ENCODE measurements at regions not wholly inside any gene's neighbourhood (a gene's known extent, or its start where the extent isn't known, plus 50 kb on each side); places are given as distances from the start of the nearest gene placed in this dataset.

DNA sequence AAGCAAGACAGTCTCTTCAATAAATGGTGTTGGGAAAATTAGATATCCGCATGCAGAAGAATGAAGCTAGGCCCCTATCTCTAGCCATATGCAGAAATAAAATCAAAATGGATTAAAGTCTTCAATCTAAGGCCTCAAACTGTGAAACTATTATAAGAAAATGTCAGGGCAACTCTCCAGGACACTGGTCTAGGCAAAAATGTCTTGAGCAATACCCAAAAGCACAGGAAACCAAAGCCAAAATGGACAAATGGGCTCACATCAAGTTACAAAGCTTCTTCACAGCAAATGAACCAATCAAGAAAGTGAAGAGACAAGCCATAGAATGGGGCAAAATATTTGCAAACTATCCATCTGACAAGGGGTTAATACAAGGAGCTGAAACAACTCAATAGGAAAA, 338.8 kb downstream of the NNT start:
- TF ChIP-seq POLR2A (IDR thresholded peaks at IDR 0.05; ENCODE audit: low read depth, low read length), result no peak
- FAIRE-seq, result no peak
- no peak for DNase-seq (ENCODE audit: insufficient read length, low spot score)

DNA sequence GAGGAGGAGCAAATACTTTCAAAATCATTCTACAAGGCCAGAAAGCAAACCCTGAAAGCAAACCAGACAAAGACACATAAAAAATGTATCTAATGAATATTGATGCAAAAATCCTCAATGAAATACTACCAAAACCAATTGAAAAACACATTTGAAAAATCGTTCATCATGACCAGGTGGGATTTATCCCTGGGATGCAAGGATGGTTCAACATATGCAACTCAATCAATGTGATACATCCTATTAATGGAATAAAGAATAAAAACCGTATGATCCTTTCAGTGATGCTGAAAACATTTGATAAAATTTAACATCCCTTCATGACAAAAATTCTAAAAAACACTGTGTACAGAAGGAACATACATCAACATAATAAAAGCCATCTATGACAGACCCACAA, 337.6 kb downstream of the NNT start:
- FAIRE-seq (no peak), DNase-seq (ENCODE audit: insufficient read length, low spot score) (no peak)
- TF ChIP-seq POLR2A (IDR thresholded peaks at IDR 0.05; ENCODE audit: low read depth, low read length), result no peak

DNA sequence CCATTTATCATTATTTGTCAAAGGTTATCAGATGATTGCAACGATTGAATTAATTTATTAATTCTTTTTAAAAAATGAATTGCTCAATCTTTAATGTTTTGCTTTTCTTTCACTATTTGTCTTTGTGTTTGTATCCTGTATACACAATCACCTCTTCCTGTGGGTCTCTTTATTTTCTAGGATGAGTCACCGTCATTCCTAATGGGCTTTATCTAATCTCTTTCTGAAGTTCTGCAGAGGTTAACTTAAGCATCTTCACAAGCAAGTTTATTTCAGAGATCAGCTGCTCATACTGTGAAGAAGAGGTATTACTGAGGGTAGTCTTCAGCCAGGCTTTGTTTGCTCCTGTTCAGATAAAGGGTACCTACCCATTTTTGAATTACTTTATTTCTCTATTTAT, 323.9 kb downstream of the NNT start:
- DNase-seq (ENCODE audit: insufficient read length, low spot score), result no peak
- FAIRE-seq, result no peak
- TF ChIP-seq POLR2A (IDR thresholded peaks at IDR 0.05; ENCODE audit: low read depth, low read length), result no peak

DNA sequence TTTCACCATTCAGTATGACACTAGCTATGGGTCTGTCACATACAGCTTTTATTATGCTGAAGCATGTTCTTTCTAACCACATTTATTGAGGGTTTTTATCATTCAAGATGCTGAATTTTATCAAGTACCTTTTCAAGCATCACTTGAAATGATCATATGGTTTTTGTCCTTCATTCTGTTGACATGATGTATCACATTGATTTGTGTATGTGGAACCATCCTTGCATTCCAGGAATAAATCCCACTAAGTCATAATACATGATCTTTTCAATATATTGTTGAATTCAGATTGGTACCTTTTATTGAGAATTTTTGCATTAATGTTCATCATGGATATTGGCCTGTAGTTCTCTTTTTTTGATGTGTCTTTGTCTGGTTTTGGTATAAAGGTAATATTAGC, 317.4 kb downstream of the NNT start:
- DNase-seq (ENCODE audit: insufficient read length, low spot score) (no peak), FAIRE-seq (peak; percentile 62)
- TF ChIP-seq POLR2A (IDR thresholded peaks at IDR 0.05; ENCODE audit: low read depth, low read length), result no peak

DNA sequence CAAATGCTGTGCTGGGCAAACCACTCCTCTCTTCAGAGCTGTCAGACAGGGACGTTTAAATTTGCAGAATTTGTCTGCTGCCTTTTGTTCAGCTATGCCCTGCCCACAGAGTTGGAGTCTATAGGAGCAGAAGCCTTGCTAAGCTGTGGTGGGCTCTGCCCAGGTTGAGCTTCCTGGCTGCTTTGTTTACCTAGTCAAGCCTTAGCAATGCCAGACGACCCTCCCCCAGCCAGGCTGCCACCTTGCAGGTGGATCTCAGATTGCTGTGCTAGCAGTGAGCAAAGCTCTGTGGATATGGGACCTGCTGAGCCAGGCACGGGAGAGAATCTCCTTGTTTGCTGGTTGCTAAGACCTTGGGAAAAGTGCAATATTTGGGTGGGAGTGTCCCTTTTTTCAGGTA, 314.9 kb downstream of the NNT start:
- DNase-seq (ENCODE audit: insufficient read length, low spot score) (no peak), FAIRE-seq (no peak)
- TF ChIP-seq POLR2A (IDR thresholded peaks at IDR 0.05; ENCODE audit: low read depth, low read length), result no peak

DNA sequence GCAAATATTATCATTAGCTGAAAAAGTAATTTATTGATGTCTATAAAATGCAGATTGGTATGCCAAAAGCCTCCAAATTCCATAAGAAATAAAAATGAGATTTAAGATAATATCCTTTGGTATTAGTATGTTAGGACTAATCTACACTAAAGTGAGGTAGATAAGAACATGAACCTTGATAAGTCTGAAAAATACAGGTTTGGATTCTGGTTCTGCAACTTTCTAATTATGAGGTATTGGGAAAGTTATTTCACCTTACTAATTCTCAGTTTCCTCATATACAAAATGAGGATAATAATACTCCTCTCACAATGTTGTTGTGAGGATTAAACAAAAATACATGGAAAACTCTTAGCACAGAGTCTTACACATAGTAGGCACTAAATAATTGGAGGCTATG, 300.1 kb downstream of the NNT start:
- TF ChIP-seq POLR2A (IDR thresholded peaks at IDR 0.05; ENCODE audit: low read depth, low read length), result no peak
- no peak for FAIRE-seq

DNA sequence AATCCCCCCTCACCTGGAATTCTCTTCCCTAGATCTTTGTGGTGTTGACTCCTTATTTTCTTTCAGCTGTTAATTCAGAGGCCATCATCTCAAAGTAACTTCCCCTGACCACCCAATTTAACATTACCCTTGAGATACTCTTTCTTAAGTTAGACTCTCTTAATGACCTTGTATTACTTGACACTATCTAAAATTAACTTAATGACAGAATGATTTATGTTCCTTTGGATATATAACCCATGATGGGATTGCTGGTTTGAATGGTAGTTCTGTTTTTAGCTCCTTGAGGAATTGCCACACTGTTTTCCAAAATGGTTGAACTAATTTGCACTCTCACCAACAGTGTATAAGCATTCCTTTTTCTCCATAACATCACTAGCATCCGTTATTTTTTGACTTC, 298.0 kb downstream of the NNT start:
- DNase-seq (ENCODE audit: insufficient read length, low spot score) (no peak), FAIRE-seq (no peak)
- no peak for TF ChIP-seq POLR2A (IDR thresholded peaks at IDR 0.05; ENCODE audit: low read depth, low read length)

More for the DNA sequence above, 300.1 kb downstream of the NNT start:
- DNase-seq (ENCODE audit: insufficient read length, low spot score), result no peak

DNA sequence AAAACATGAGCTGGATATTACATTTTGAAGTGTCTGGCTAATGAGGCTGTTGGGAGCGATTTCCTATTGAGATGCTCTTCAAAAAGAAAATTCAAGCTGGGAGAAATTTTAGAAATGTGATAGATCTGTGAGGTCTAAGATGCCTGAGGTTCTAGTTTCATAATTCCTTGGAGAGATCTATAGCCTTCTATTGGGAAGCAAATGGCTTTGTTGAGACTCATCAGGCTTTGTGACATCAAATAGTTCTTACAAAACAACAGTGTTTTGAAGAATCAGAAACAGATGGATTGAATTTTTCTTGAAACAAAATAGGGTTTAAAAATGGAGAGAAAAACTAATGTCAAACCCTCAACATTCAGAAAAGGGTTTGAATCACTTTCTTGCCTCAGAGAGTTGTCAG, 292.9 kb downstream of the NNT start:
- TF ChIP-seq POLR2A (IDR thresholded peaks at IDR 0.05; ENCODE audit: low read depth, low read length), result no peak
- DNase-seq (ENCODE audit: insufficient read length, low spot score), result no peak
- FAIRE-seq, result no peak

DNA sequence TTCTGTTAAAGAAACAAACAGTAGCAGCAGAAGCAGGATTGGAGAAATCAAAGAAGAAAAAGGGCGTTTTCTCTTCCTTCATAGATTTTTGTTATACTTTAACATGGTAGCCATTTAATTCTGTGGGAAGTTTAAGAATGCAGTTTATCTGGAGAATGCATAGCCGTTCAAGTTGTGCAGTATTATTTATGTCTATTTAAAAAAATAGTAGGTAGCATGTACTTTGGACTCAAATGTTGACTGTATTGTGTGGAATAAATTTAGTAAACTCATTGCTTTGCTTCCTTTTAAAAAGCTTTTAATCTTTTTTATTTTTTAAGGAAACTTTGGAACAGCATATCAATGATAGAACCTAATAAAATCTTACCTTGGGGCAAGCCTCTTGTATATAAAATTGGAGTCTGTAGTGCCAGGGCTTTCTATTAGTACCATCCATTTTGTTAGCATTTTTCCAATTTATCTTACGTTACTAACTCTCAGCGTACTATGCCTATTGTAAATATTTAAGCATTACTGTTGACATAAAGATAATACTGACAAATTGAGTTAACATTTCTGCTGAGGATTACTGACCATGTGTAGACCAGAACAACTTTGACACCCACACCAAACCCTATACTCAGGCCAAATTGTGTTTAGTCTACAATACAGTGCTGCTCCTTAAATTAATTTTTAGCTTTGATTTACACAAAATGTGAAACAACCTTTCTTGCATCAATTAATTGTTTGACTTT, 291.1 kb downstream of the NNT start:
- DNase-seq (ENCODE audit: insufficient read length, low spot score) (no peak), FAIRE-seq (no peak)
- no peak for TF ChIP-seq POLR2A (IDR thresholded peaks at IDR 0.05; ENCODE audit: low read depth, low read length)

DNA sequence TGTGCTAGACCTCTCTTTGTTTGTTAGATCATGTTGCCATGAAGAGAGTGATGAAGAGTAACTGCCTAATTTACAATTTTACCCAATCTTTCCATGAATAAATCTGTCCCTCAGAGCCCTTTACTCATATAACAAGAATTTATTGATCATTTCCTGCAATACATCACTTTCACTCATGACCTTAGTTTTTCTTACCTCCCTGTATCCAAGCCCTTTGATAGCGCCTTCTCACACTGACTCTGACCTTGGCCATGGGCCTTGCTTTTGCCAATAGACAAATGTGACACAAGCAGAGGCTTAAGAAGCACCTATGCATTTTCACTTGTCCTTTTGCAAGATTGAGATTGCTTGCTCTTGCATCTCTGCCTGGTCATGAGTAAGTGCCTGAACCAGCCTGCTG, 288.1 kb downstream of the NNT start:
- DNase-seq (ENCODE audit: insufficient read length, low spot score), result no peak
- TF ChIP-seq POLR2A (IDR thresholded peaks at IDR 0.05; ENCODE audit: low read depth, low read length), result no peak
- FAIRE-seq, result no peak

DNA sequence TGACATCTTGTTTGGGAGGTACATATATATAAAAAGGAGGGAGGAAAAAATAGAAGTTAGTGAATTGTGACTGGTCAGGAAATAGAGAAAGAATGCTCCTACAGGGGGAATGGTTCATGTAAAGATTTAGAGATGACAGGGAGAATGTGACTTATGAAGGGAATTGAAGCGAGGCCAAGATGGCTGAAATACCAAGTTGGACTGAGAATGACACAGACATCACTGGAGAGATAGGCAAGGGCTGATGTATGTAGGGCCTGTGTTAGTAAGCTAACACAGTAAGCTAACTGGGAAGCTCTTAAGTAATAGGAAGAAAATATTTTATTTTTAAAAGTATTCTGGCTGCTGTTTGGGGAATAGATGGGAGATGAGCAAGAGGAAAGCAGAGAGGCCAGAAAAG, 286.3 kb downstream of the NNT start:
- TF ChIP-seq POLR2A (IDR thresholded peaks at IDR 0.05; ENCODE audit: low read depth, low read length), result no peak
- no peak for DNase-seq (ENCODE audit: insufficient read length, low spot score)
- FAIRE-seq, result no peak

DNA sequence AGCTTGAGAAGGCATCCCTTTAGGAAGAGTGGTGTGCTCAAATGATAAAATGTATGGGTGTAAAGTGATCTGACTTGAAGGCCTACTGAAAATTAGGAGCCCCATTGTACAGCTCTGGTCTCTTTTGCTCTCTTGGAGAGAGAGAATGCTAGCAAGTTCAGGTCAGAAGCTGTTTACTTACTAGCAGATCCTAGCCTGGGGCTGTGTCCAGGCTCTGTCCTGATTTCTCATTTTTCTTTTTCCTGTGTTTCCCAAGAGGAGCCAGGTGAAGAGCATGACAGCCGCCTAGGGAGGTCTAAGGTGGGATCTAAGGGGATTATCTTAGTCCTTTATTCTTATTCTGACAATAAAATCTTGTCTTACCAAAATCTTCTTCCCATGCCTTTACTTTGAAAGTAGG, 272.8 kb downstream of the NNT start:
- no peak for TF ChIP-seq POLR2A (IDR thresholded peaks at IDR 0.05; ENCODE audit: low read depth, low read length)
- peak; percentile 11 for FAIRE-seq
- no peak for DNase-seq (ENCODE audit: insufficient read length, low spot score)

DNA sequence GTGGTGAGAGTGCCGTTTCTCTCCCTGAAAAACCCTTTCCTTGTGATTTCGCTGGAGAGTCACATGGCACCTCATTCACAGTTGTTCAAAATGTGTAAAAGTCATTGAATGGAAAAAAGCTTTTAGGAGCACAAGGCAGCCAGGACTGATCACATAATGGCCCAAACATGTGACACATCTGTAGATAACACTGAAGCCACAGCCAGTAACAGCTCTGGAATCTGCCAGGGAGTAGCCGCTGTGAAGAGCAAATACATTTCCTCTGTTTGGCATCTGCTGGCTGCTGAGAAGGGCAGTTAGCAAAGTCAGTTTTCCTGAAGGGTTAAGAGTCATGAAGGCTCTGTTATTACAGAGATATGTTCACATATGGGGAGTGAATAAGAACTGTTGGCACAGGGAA, 271.8 kb downstream of the NNT start:
- TF ChIP-seq POLR2A (IDR thresholded peaks at IDR 0.05; ENCODE audit: low read depth, low read length), result no peak
- DNase-seq (ENCODE audit: insufficient read length, low spot score) (peak; percentile 5), FAIRE-seq (peak; percentile 94)

DNA sequence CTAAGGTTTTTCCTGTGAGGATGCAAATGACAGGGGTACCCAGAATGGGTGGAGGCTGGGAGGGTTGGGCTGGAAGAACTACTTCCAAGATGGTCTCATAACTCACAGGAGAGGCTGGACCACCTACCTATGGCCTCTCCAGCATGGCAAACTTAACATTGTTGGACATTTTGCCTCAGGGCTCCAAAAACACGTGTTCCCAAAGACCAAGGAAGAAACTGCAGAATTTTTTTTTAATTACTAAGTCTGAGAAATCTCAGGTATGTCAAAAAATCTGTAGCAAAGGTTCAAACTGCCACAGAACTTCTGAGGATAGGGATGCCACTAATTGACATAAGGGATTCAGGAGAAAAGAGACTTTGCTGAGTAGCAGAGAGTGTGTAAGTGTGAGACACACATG, 270.8 kb downstream of the NNT start:
- no peak for TF ChIP-seq POLR2A (IDR thresholded peaks at IDR 0.05; ENCODE audit: low read depth, low read length)
- FAIRE-seq (no peak), DNase-seq (ENCODE audit: insufficient read length, low spot score) (no peak)

DNA sequence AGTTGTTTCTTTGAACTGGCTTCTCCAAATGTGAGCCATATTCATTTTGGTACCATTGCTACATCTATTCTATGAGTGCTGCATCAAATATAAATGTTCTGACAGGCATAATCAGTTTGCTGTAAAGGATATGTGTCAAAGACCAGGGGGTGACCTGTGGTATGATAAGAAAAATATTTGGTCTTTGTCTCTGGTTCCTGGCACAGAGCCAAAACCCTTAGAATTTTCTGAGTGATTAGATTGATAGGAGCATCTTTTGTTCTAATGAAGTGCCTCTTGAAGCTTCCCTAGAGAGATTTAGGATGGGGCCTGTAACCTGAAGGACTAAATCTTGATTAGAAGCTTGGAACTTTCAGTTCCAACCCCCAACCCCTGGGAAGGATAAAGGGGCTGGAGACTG, 256.3 kb downstream of the NNT start:
- no peak for TF ChIP-seq POLR2A (IDR thresholded peaks at IDR 0.05; ENCODE audit: low read depth, low read length)
- FAIRE-seq, result no peak
- no peak for DNase-seq (ENCODE audit: insufficient read length, low spot score)

DNA sequence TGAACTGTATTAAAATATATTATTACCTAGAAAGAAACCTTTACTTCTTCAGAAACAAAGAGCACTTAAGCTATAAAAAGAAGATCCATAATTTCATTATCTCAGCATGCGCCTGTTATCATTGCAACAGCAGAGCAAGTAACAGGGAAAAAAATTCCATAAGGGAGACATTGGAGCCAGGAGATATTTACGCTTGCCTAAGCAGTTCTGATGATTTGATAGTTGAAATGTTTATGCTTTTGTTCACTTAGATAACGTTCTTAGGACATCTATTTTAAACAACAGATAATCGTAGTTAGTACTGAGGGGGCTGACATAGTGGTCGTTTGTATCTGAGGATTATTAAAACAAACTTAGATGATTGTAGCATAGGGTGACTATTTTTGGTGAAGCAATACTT, 252.5 kb downstream of the NNT start:
- no peak for DNase-seq (ENCODE audit: insufficient read length, low spot score)
- FAIRE-seq, result no peak
- no peak for TF ChIP-seq POLR2A (IDR thresholded peaks at IDR 0.05; ENCODE audit: low read depth, low read length)

Data from H54 (cell line).